AG04450 (cell line): ENCODE measurements at regions not wholly inside any gene's neighbourhood (a gene's known extent, or its start where the extent isn't known, plus 50 kb on each side); places are given as distances from the start of the nearest gene placed in this dataset.

ENCODE experiments used
- CTCF ChIA-PET: fragments of 300-600, 350-600 bp; formaldehyde crosslinking; extraction: SDS; loops from one replicate; lab custom pipeline; 2022; ENCODE audit warnings: antibody characterized with exemption, inconsistent platforms; lab: Charles Lee
- POLR2A ChIA-PET: fragments of 350-600 bp; formaldehyde crosslinking; extraction: SDS; loops from one replicate; lab custom pipeline; 2021; ENCODE audit warnings: antibody characterized with exemption, inconsistent platforms; lab: Yijun Ruan, JAX
- DNase-seq: peaks from one replicate; pipeline ENCODE4 v3.0.0-alpha.2; 2011; ENCODE audit warnings: low read depth, low spot score
- H3K27ac ChIP-seq: one replicate; pipeline ENCODE4 v1.5.1; 2012; ENCODE audit warnings: low read depth, low read length, control low read depth
- H3K27me3 ChIP-seq: one replicate; pipeline ENCODE4 v1.6.0; 2012; ENCODE audit warnings: low read length; ENCODE audit not compliant: control insufficient read depth, insufficient read depth
- H3K4me3 ChIP-seq: 2 replicates; pipeline ENCODE4 v1.5.1; 2011; ENCODE audit warnings: mild to moderate bottlenecking, low read depth, low read length, control low read depth
- H3K9me3 ChIP-seq: 2 replicates; pipeline ENCODE4 v1.5.1; 2012; ENCODE audit warnings: low read length; ENCODE audit not compliant: control insufficient read depth, insufficient read depth
- CTCF ChIP-seq: IDR thresholded peaks from 2 replicates; pipeline ENCODE4 v1.5.1; 2011; ENCODE audit warnings: low read depth, low read length, control low read depth, inconsistent platforms

GRCh38 chr9:21552244-21553170 is 70.4 kb upstream of the IFNE start:
- Histone ChIP-seq H3K27me3 (no peaks in the 10 kb centered on the region), H3K9me3 (no peaks in the 10 kb centered on the region), H3K27ac (peak overlapping the region; percentile 52), H3K4me3 (no peak overlapping the region)
- no peak for TF ChIP-seq CTCF
- DNase-seq = no peak
- POLR2A ChIA-PET = no interaction called here
- CTCF ChIA-PET = interaction anchor here (1.1 to 1.6 kb wide), 3 partner anchors 86 to 236 kb away, joined by 3 to 5 read pairs (median 5); no protein-coding TSS in a partner anchor

DNA sequence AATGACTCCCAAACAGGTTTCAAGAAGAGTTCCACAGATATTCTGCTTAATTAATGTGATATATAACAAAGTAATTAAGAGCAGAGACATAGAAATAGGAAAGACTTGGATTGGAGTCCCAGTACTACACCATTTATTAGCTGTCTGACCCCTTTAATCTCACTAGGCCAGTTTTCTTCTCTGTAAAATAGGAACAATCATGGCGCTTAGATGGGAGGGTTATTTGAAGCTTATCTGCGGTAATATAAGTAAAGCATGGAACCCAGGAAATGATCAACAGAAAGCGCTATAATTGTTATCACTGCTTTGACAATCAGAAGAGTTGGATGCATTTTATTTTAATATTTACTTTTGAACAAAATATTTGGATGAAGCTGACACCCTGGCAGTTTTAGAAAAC is 71.3 kb upstream of the IFNE start:
- ChIA-PET CTCF (interaction anchor here (1.3 to 1.7 kb wide), 3 partner anchors 87 to 119 kb away, joined by 3 to 5 read pairs (median 4); no protein-coding TSS in a partner anchor), POLR2A (no interaction called here)
- Histone ChIP-seq H3K27me3 (no peaks in the 10 kb centered on the region), H3K4me3 (no peak overlapping the region), H3K9me3 (no peaks in the 10 kb centered on the region), H3K27ac (no peak overlapping the region)
- DNase-seq = no peak
- TF ChIP-seq CTCF = no peak

DNA sequence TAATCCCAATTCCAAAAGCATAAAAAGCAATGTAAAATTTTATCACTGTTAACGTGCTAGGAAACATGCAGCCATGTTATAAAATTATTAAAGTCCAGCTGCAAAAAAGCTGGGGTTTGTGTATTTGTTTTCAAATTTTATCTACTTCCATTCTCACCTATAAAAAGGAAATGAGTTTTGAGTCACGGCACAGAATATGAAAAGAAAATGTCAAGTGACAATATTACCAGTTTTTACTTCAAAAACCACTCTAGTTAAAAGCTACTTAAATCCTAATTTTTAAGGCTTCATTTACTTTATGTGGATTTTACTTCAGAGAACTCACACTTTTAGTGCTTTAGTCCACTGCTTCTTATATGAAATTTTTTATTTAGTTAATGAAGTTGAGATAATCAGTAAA is 72.7 kb upstream of the IFNE start:
- POLR2A ChIA-PET = no interaction called here
- DNase-seq = no peak
- no peak for TF ChIP-seq CTCF
- no peaks in the 10 kb centered on the region for H3K9me3 ChIP-seq
- no peaks in the 10 kb centered on the region for H3K27me3 ChIP-seq
- H3K27ac ChIP-seq = no peak overlapping the region
- no peak overlapping the region for H3K4me3 ChIP-seq
- CTCF ChIA-PET = interaction anchor here (1.3 to 2.2 kb wide), 3 partner anchors 118 to 234 kb away, joined by 3 to 8 read pairs (median 4); no protein-coding TSS in a partner anchor

DNA sequence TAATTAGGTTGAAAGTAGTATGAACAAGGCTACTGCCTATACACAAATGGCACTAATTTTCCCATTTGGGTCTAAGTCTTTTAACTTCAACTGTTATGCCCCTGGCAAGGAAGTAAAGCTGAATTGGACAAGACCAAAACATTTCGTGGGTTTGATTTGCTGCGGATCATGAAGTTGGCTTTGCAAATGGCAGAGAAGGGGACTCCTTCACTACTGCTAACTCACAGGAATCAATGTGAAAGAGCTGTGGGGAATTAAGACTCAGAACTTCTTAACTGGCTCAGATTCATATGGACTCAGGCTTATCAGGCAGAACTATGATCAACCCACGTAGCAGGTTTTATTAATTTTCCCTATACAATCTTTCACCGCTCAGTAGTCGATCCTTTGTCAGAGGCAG is 73.8 kb upstream of the IFNE start:
- no peak for DNase-seq
- Histone ChIP-seq H3K27ac (no peak overlapping the region), H3K4me3 (peak overlapping the region; percentile 75), H3K27me3 (no peaks in the 10 kb centered on the region), H3K9me3 (no peaks in the 10 kb centered on the region)
- no peak for TF ChIP-seq CTCF
- ChIA-PET CTCF (interaction anchor here (1.1 to 2.2 kb wide), 2 partner anchors 14 to 233 kb away, joined by 3 to 8 read pairs; no protein-coding TSS in a partner anchor), POLR2A (no interaction called here)
